SIG-M5 (cell line): ENCODE measurements at regions not wholly inside any gene's neighbourhood (a gene's known extent, or its start where the extent isn't known, plus 50 kb on each side); places are given as distances from the start of the nearest gene placed in this dataset.
A peak's percentile ranks its signal among the peaks of the same experiment; 100 is the strongest.

Experiments used
- DNase-seq: peaks from one replicate; lab custom pipeline; 2025; lab: John Stamatoyannopoulos, UW

- no peak for DNase-seq
These were observed 54.4 kb downstream of the ZNF503 start for GRCh38 chr10:75347186-75347585.

GRCh38 chr10:75345738-75346137, 55.8 kb downstream of the ZNF503 start:
- no peak for DNase-seq

- DNase-seq = no peak
These were observed 57.4 kb downstream of the ZNF503 start for GRCh38 chr10:75344170-75344569.

GRCh38 chr10:75342397-75342796, 59.2 kb downstream of the ZNF503 start:
- no peak for DNase-seq

- peak; percentile 31 for DNase-seq
These were observed 65.6 kb downstream of the ZNF503 start for GRCh38 chr10:75335983-75336382.

- no peak for DNase-seq
These were observed 66.4 kb downstream of the ZNF503 start for GRCh38 chr10:75335191-75335590.

- DNase-seq = no peak
These were observed 66.8 kb downstream of the ZNF503 start for GRCh38 chr10:75334720-75335119.

- DNase-seq = no peak
These were observed 69.5 kb downstream of the ZNF503 start for GRCh38 chr10:75332081-75332480.

GRCh38 chr10:75331081-75331480, 70.5 kb downstream of the ZNF503 start:
- no peak for DNase-seq

- no peak for DNase-seq
These were observed 72.3 kb downstream of the ZNF503 start for GRCh38 chr10:75329190-75329745.

GRCh38 chr10:75326306-75326705, 75.3 kb downstream of the ZNF503 start:
- DNase-seq = no peak

- no peak for DNase-seq
These were observed 82.3 kb downstream of the ZNF503 start for GRCh38 chr10:75319274-75319673.

GRCh38 chr10:75314570-75314969, 78.8 kb upstream of the COMTD1 start:
- DNase-seq = no peak

- DNase-seq = no peak
These were observed 76.7 kb upstream of the COMTD1 start for GRCh38 chr10:75312440-75312839.

GRCh38 chr10:75305675-75306074, 69.9 kb upstream of the COMTD1 start:
- DNase-seq = no peak

- DNase-seq = no peak
These were observed 69.1 kb upstream of the COMTD1 start for GRCh38 chr10:75304741-75305390.

- DNase-seq = no peak
These were observed 68.6 kb upstream of the COMTD1 start for GRCh38 chr10:75304313-75304712.

- DNase-seq = no peak
These were observed 67.5 kb upstream of the COMTD1 start for GRCh38 chr10:75303045-75303777.

GRCh38 chr10:75302029-75302428, 66.3 kb upstream of the COMTD1 start:
- DNase-seq = no peak

- DNase-seq = no peak
These were observed 61.4 kb upstream of the COMTD1 start for GRCh38 chr10:75297021-75297599.

GRCh38 chr10:75295868-75296441, 60.2 kb upstream of the COMTD1 start:
- DNase-seq = no peak

GRCh38 chr10:75294866-75295701, 59.3 kb upstream of the COMTD1 start:
- DNase-seq = no peak
